HCT116 (cell line): ENCODE measurements at regions not wholly inside any gene's neighbourhood (a gene's known extent, or its start where the extent isn't known, plus 50 kb on each side); places are given as distances from the start of the nearest gene placed in this dataset.
"Not testable (repeated sequence)": the region's sequence is repeated elsewhere in the genome, so short reads cannot be mapped to it uniquely, and the experiment has no call there.

ENCODE experiments used
- CEBPB ChIP-seq: IDR thresholded peaks from 2 replicates; pipeline ENCODE4 v1.6.1; 2012; ENCODE audit warnings: low read depth
- CTCF ChIP-seq, 3 experiments: fragments of 200-600 bp in 1 of 3; sonication (generic) in 1 of 3; IDR thresholded peaks in 2 of 3; conservative IDR thresholded peaks in 1 of 3; 2 replicates each; pipeline ENCODE4 v1.5.1; 2012 to 2017; ENCODE audit warnings: low read depth in 2 of 3, low read length in 2 of 3, antibody characterized with exemption in 1 of 3, borderline replicate concordance in 1 of 3, control low read depth in 1 of 3, mild to moderate bottlenecking in 1 of 3, mixed read lengths in 1 of 3, mixed run types in 1 of 3, moderate library complexity in 1 of 3; ENCODE audit not compliant: insufficient read depth in 1 of 3
- ELF1 ChIP-seq: IDR thresholded peaks from 2 replicates; pipeline ENCODE4 v1.6.1; 2012; ENCODE audit warnings: low read depth, borderline replicate concordance
- EZH2 ChIP-seq: fragments of 200-600 bp; sonication (generic); IDR thresholded peaks from 2 replicates; pipeline ENCODE4 v1.6.1; 2017; ENCODE audit warnings: antibody characterized with exemption, mixed run types
- EZH2phosphoT487 ChIP-seq: fragments of 200-600 bp; IDR thresholded peaks from 2 replicates; pipeline ENCODE4 v1.6.1; 2018; ENCODE audit warnings: antibody characterized with exemption, borderline replicate concordance
- FOSL1 ChIP-seq: IDR thresholded peaks from 2 replicates; pipeline ENCODE4 v1.6.1; 2012; ENCODE audit warnings: low read depth
- MAX ChIP-seq: IDR thresholded peaks from 2 replicates; pipeline ENCODE4 v1.6.1; 2012
- POLR2A ChIP-seq: IDR thresholded peaks from 2 replicates; pipeline ENCODE4 v1.7.0; 2011; ENCODE audit warnings: borderline replicate concordance; ENCODE audit not compliant: insufficient read depth, insufficient read length; ENCODE audit errors: extremely low read depth
- POLR2AphosphoS5 ChIP-seq: IDR thresholded peaks from 2 replicates; pipeline ENCODE4 v1.6.1; 2011; ENCODE audit warnings: mild to moderate bottlenecking, low read depth, low read length, moderate library complexity
- RAD21 ChIP-seq: IDR thresholded peaks from 2 replicates; pipeline ENCODE4 v1.6.1; 2012; ENCODE audit warnings: low read depth, mild to moderate bottlenecking
- SIN3A ChIP-seq: IDR thresholded peaks from 2 replicates; pipeline ENCODE4 v1.6.1; 2012; ENCODE audit warnings: low read depth
- ZFX ChIP-seq: fragments of 450-650 bp; IDR thresholded peaks from 2 replicates; pipeline ENCODE4 v1.6.1; 2017
- ZNF274 ChIP-seq: fragments of 200-500 bp; sonication (Bioruptor generic); IDR thresholded peaks from 2 replicates; pipeline ENCODE4 v1.6.1; 2014; ENCODE audit warnings: mild to moderate bottlenecking, low read depth, low read length, inconsistent platforms

- TF ChIP-seq MAX; EZH2; CTCF (IDR thresholded peaks at IDR 0.05 in 2 of 3, conservative IDR thresholded peaks at IDR 0.05 in 1 of 3; ENCODE audit: borderline replicate concordance in 1 of 3, insufficient read depth in 1 of 3, low read depth in 2 of 3, low read length in 2 of 3); POLR2A; RAD21; ZNF274; EZH2phosphoT487; ELF1; POLR2AphosphoS5; CEBPB; ZFX; SIN3A; FOSL1: not testable (repeated sequence)
These were observed 762.4 kb upstream of the POU3F4 start for GRCh38 chrX:82745725-82746124.
